Activated T-helper 9 cell treated with anti-CD3 and anti-CD28 coated beads, Interleukin-2, amount 50 U/mL, for 16 hours (primary cell): ENCODE measurements at regions not wholly inside any gene's neighbourhood (a gene's known extent, or its start where the extent isn't known, plus 50 kb on each side); places are given as distances from the start of the nearest gene placed in this dataset.
"Not testable (repeated sequence)": the region's sequence is repeated elsewhere in the genome, so short reads cannot be mapped to it uniquely, and the experiment has no call there.

ENCODE experiments used
- DNase-seq: peaks from one replicate; pipeline ENCODE4 v3.0.0-alpha.2; 2020; ENCODE audit warnings: low read depth

DNA sequence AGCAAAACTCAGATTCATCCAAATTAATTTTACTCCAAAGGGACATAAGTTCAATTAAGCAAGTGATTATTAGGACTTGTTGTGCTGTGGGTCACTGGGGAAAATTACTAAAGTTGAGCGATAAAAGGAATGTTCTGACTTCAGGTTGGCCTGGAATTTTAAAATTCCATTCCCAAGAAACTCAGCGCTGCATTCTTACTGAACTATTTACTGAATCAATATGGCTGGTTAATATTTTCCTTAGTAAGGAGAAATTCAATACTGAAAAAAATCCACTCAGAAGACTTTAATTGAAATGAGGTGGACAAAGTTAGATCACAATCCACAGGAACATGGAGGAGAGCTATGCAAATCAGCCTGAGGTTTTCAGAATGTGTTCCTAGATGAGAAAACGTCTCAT, 578.9 kb upstream of the NR5A2 start:
- DNase-seq: no peak

DNA sequence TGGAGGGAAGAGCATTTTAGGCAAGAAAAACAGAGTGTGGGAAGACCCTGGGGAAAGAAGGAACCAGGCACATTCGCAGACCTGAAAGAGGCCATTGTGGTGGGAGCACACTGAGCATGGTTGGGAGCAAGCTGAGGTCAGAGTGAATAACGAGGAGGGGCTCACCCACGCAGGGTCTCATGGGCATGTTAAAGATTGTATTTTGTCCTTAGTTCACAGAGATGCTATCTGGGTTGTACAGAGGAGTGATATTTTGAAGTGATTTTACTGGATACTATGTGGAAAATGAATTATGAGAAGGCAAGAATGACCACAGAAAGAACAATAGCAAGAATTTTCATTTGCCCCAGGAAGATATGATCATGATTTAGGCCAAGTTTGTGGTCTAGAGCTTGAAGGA, 578.3 kb upstream of the NR5A2 start:
- DNase-seq: no peak

GRCh38 chr1:199449681-199450080, 577.8 kb upstream of the NR5A2 start:
- no peak for DNase-seq

DNA sequence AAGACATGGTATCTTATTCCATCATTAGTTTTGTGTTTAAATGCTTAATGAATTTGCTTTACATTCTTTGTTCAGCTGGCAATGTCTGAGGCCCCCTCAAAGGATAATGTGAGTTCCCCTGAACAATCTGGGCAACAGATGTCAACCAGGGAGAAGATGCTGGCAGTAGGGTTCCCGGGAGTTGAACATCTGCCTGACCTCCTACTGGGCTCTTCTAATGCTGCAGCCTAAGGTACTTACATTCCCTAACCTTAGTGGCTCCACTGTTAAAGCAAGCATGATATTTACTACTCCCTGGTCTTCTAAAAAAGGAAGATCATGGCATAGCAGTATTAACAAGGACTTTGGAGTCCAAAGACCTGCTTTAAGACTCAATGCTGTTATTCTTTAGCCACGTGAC, 574.9 kb upstream of the NR5A2 start:
- no peak for DNase-seq

DNA sequence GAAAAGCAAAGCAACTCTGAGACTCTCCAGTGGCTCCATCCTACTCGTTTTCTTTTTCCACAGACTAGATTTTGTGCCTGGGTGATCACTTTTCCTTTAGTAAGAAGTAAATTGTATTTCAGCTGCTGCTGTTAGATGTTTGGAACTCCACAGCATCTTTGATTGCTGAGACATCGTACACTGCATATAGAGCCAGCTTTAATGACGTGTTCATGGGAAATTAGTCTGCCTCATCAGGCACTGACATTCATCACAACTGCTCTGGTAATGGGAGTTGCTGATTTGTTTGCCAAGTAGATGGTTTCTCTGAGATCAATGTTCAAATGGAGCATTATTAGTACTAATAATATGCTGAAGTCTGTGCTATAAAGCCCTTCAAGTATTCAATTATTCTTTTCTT, 573.8 kb upstream of the NR5A2 start:
- no peak for DNase-seq

- DNase-seq: no peak
Observed at GRCh38 chr1:199460933-199461332, 566.6 kb upstream of the NR5A2 start.

DNA sequence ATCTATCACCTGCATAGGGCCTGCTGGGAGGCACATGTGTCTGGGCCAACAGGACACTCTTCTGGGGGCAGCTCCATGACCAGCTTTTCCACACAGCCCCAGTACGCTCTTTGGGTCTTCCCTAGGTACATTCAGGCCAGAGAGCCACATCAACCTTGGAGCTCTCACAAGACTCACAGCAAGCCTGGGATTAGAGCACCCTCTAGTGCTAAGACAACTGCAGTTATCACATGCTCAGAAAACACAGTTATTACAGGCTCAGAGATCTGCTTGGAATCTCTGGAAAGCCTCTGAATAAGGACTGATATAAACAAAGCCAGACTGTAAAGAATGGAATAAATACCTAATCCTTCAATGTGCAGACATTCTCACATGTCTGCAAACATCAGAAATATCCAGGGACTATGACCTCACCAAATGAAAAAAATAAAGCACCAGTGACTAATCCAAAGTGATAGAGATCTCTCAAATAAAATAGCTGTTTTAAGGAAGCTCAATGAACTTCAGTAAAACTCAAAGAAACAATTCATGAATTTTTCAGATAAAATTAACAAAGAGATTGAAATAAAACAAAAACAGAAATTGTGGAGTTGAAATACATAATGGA, 563.9 kb upstream of the NR5A2 start:
- DNase-seq: no peak

GRCh38 chr1:199466961-199467360, 560.5 kb upstream of the NR5A2 start:
- DNase-seq: no peak

DNA sequence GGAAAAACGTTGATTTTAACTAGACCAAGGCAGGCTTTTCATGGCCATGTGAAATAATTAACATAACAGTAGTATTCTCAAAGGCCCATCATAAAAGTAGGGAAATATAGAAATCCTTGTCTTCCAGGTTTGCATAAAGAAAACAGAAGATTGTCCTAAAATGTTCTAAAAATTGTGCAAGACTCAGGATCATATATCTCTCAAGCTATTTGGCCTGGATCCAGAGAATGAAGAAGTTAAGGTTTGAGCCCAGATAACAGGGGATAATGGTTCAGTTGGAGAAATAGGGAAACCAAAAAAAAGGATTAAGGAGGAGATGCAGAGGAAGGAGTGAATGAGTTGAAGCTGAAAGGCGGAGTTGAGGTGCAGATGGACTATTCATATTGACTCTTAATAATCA, 555.5 kb upstream of the NR5A2 start:
- DNase-seq: no peak

DNA sequence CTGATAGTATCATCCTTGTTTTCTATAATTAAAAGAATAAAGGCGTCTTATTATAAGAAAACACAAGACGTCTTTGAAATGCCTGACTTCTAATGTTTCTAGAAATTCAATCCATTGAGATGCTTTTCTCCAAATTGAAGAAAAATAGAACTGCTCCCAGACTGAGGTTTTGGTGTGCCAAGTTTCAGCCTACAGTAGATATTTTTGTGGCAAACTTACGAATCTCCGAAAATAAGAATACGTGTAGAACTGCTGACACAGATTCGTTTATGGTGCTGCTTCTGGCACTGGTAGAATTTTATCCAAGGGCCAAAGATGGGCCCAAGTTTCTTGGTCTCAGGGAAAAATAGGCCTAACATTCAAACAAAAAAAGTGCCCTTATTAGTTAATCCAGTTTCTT, 554.5 kb upstream of the NR5A2 start:
- no peak for DNase-seq

- no peak for DNase-seq
Observed at GRCh38 chr1:199474738-199475137, 552.8 kb upstream of the NR5A2 start.

DNA sequence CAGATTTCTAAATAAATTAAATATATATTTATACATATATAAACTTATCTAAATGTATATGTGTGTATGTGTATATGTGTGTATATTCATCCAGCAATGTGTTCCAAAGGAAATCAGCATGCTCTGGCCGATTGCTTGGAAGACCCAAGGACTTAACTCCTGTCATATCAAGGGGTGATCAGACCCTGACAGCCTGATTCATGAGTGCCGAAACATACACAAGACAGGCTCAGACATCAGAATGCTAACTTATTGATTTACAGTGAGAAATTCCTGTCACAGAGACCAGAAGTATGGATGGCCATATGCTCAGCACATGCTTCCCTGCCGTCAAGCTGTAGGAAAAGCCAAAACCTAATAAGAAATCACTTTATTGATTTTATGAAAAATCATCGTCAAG, 545.1 kb upstream of the NR5A2 start:
- no peak for DNase-seq

- DNase-seq: no peak
Observed at GRCh38 chr1:199489594-199489993, 537.9 kb upstream of the NR5A2 start.

- DNase-seq: no peak
Observed at GRCh38 chr1:199490769-199491527, 536.6 kb upstream of the NR5A2 start.

DNA sequence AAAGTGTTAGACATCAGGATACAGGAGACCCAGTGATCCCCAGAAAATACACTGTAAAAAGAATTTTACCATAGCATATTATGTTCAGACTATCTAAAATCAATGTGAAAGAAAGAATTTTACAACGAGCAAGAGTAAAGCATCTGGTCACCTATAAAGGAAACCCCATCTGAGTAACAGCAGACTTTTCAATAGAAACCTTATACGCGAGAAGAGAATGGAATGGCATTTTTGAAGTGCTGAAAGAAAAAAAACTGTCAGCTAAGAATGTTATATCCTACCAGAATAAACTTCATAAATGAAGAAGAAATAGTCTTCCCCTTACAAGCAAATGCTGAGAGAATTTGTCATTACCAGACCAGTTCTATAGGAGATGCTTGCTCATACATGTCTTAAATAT, 532.1 kb upstream of the NR5A2 start:
- DNase-seq: no peak

- DNase-seq: not testable (repeated sequence)
Observed at GRCh38 chr1:199498802-199499201, 528.7 kb upstream of the NR5A2 start.

DNA sequence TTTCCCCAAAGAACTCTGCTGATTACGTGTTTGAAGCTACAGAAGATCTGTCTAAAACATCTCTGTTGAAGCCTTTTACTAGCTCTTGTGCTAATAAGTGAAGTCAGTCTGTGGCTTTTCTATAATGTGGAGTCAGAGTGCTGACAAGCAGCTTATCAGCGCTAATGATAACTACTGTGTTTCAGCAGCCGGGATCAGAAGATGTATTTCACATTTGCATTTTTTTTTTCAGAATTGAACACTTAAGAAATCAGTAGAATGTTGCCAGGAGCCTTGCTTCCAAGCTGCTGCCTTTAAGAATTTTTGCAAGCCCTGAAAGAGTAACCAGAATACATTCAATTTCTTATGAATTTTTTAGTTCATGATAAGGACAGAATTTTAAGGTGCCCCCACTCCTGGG, 519.4 kb upstream of the NR5A2 start:
- DNase-seq: no peak

- DNase-seq: no peak
Observed at GRCh38 chr1:199508653-199509052, 518.9 kb upstream of the NR5A2 start.

DNA sequence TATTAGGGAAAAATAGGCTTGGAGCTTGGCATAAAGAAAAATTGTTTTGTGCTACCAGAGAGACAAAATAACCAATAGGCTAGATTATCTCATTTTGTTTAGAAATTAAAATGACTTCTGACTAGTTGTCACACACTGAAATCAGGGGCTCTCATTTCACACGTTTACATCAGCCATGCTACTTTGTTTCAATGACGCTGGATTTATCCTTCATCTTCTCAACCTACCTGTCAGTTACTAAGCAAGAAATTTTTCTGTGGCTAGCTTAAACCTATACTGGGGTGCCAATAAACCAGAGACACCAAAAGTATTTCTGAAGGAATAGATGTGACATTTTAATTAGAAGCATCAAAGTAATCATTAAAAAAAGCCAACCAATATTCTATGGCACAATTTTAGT, 518.1 kb upstream of the NR5A2 start:
- no peak for DNase-seq

GRCh38 chr1:199510314-199510713, 517.2 kb upstream of the NR5A2 start:
- no peak for DNase-seq

DNA sequence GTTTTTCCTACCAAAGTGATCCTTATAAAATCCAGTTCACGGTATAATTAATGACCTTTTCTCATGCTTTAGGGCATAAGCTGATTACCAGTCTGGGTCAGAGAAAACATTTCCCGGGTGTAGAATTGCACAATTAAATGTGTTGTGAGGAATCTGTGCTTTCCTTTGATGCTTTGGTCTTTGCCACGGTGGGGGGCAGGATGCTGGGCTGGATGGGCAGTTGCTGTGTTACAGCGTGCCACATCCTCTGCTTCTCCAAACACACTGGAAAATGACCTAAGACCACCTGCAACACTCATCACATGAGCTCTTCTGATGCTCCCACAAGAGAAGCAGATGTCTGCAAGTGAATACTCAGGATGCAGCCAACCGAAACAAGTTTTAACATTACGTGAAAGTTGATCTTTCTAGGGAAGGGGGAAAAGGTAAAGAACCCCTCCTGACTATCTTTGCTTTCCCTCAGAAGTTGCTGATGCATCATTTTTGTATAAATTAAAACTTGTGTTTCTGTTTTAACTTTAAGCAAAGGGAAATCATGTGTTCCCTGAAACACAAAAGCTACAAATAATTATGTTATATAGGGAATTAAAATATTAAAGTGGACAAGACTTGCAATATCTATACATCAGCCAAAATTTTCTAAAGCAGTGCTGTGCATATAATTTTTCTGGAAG, 515.3 kb upstream of the NR5A2 start:
- DNase-seq: no peak

GRCh38 chr1:199515261-199515660, 512.2 kb upstream of the NR5A2 start:
- DNase-seq: no peak

- no peak for DNase-seq
Observed at GRCh38 chr1:199522338-199522737, 505.2 kb upstream of the NR5A2 start.

GRCh38 chr1:199522936-199523335, 504.6 kb upstream of the NR5A2 start:
- DNase-seq: no peak
